Neutrophil (primary cell): ENCODE measurements at regions not wholly inside any gene's neighbourhood (a gene's known extent, or its start where the extent isn't known, plus 50 kb on each side); places are given as distances from the start of the nearest gene placed in this dataset.

Source experiments
- H3K27ac ChIP-seq: fragments of 200-600 bp; sonication (generic); 2 replicates; pipeline ENCODE4 v1.5.1; 2016; ENCODE audit warnings: mild to moderate bottlenecking, moderate library complexity
- H3K27me3 ChIP-seq: fragments of 200-600 bp; sonication (generic); 2 replicates; pipeline ENCODE4 v1.6.0; 2016; ENCODE audit warnings: mild to moderate bottlenecking
- H3K36me3 ChIP-seq: fragments of 200-600 bp; sonication (generic); 2 replicates; pipeline ENCODE4 v1.5.1; 2017
- H3K4me1 ChIP-seq, 2 experiments: fragments of 200-600 bp in 1 of 2; sonication (generic) in 1 of 2; 1 replicate in 1 of 2; 2 replicates in 1 of 2; pipeline versions ENCODE4 v1.5.1 to v1.6.1; 2013 to 2016; ENCODE audit warnings: low read depth in 1 of 2, low read length in 1 of 2, mild to moderate bottlenecking in 1 of 2, moderate library complexity in 1 of 2; ENCODE audit not compliant: control insufficient read depth in 1 of 2, insufficient read depth in 1 of 2
- H3K4me3 ChIP-seq, 2 experiments: fragments of 200-600 bp in 1 of 2; sonication (generic) in 1 of 2; 1 replicate in 1 of 2; 2 replicates in 1 of 2; pipeline ENCODE4 v1.5.1; 2013 to 2016; ENCODE audit warnings: low read depth in 1 of 2, low read length in 1 of 2, mild to moderate bottlenecking in 1 of 2, moderate library complexity in 1 of 2
- H3K9me3 ChIP-seq: fragments of 200-600 bp; sonication (generic); 2 replicates; pipeline ENCODE4 v1.5.1; 2016
- CTCF ChIP-seq: fragments of 200-600 bp; sonication (generic); IDR thresholded peaks from 2 replicates; pipeline ENCODE4 v1.5.1; 2016; ENCODE audit warnings: antibody characterized with exemption

GRCh38 chr4:19831644-19832285 lies 419.9 kb upstream of the SLIT2 start:
- Histone ChIP-seq H3K36me3 (no peaks in the 10 kb centered on the region), H3K27ac (no peak overlapping the region), H3K4me3 (no peak overlapping the region), H3K9me3 (no peaks in the 10 kb centered on the region), H3K27me3 (no peaks in the 10 kb centered on the region), H3K4me1 (no peaks in the 10 kb centered on the region)
- no peak for TF ChIP-seq CTCF

- Histone ChIP-seq H3K9me3 (no peaks in the 10 kb centered on the region), H3K4me1 (no peaks in the 10 kb centered on the region), H3K4me3 (no peak overlapping the region), H3K27me3 (no peaks in the 10 kb centered on the region), H3K27ac (no peak overlapping the region), H3K36me3 (no peaks in the 10 kb centered on the region)
- no peak for TF ChIP-seq CTCF
Observed at GRCh38 chr4:19829101-19829500, 422.6 kb upstream of the SLIT2 start.

- Histone ChIP-seq H3K4me1 (no peaks in the 10 kb centered on the region), H3K4me3 (no peak overlapping the region), H3K27ac (no peak overlapping the region), H3K9me3 (no peaks in the 10 kb centered on the region), H3K36me3 (no peaks in the 10 kb centered on the region), H3K27me3 (no peaks in the 10 kb centered on the region)
- no peak for TF ChIP-seq CTCF
Observed at GRCh38 chr4:19823781-19824180, 427.9 kb upstream of the SLIT2 start.

GRCh38 chr4:19819737-19820136 lies 432.0 kb upstream of the SLIT2 start:
- H3K36me3 ChIP-seq, result no peaks in the 10 kb centered on the region
- no peak overlapping the region for H3K4me3 ChIP-seq
- no peaks in the 10 kb centered on the region for H3K9me3 ChIP-seq
- TF ChIP-seq CTCF, result no peak
- H3K27me3 ChIP-seq, result no peaks in the 10 kb centered on the region
- no peak overlapping the region for H3K27ac ChIP-seq
- H3K4me1 ChIP-seq, result no peaks in the 10 kb centered on the region

- Histone ChIP-seq H3K27ac (no peak overlapping the region), H3K27me3 (no peaks in the 10 kb centered on the region), H3K4me1 (no peaks in the 10 kb centered on the region), H3K4me3 (no peak overlapping the region), H3K9me3 (no peaks in the 10 kb centered on the region), H3K36me3 (no peaks in the 10 kb centered on the region)
- no peak for TF ChIP-seq CTCF
Observed at GRCh38 chr4:19809989-19810388, 441.7 kb upstream of the SLIT2 start.

GRCh38 chr4:19807505-19807904 lies 444.2 kb upstream of the SLIT2 start:
- Histone ChIP-seq H3K27me3 (no peaks in the 10 kb centered on the region), H3K27ac (no peak overlapping the region), H3K4me1 (no peaks in the 10 kb centered on the region), H3K4me3 (no peak overlapping the region), H3K9me3 (no peaks in the 10 kb centered on the region), H3K36me3 (no peaks in the 10 kb centered on the region)
- no peak for TF ChIP-seq CTCF
